Breast epithelium (tissue), 3 donors: ENCODE measurements at regions not wholly inside any gene's neighbourhood (a gene's known extent, or its start where the extent isn't known, plus 50 kb on each side); places are given as distances from the start of the nearest gene placed in this dataset.

ENCODE experiments used
- POLR2A ChIP-seq: fragments of 450-650 bp; IDR thresholded peaks from one replicate; pipeline ENCODE4 v1.6.1; 2016; ENCODE audit warnings: antibody characterized with exemption, mild to moderate bottlenecking, moderate library complexity
- POLR2AphosphoS5 ChIP-seq, 3 donors: sonication (generic); formaldehyde crosslinking; IDR thresholded peaks; one replicate each; pipeline ENCODE4 v1.6.1; 2017; ENCODE audit warnings: antibody characterized with exemption in 3 of 3
- TF ChIP-seq, protein P1 (sequence below), 3 donors: fragments of 450-650 bp; IDR thresholded peaks; one replicate each; pipeline ENCODE4 v1.5.1; 2016 to 2017; ENCODE audit warnings: antibody characterized with exemption in 3 of 3, mild to moderate bottlenecking in 3 of 3, moderate library complexity in 3 of 3

DNA sequence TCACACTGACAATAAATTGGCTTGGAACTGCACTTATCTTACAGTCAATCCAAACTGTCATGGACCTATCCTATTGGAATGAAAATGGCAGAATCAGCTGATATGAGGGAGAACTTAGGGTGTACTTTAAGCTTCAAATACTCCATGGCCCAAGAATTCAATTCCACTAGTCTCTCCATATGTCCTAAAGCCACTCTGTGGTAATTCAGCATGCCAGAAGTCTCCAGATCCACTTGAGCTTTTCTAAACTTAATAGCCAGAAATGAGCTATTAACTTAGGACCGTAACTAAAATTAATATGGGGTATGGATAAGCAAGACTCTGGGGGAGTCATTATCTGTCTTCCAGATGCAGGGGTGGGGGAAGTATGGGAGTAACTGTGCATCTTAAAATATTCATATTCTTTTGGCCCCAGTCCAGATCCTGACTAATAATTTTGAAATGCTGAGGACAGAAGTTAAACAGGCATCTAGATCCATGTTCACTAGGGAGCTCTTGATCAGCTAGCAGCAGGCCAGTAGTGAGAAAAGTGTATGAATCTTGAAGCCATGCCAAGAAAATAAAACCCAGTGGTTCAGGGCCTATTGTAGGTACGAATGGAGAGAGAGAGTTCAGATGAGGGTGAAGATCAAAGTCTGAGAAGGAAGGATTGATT, 167.6 kb downstream of the DKK2 start:
- TF ChIP-seq, protein P1, sequence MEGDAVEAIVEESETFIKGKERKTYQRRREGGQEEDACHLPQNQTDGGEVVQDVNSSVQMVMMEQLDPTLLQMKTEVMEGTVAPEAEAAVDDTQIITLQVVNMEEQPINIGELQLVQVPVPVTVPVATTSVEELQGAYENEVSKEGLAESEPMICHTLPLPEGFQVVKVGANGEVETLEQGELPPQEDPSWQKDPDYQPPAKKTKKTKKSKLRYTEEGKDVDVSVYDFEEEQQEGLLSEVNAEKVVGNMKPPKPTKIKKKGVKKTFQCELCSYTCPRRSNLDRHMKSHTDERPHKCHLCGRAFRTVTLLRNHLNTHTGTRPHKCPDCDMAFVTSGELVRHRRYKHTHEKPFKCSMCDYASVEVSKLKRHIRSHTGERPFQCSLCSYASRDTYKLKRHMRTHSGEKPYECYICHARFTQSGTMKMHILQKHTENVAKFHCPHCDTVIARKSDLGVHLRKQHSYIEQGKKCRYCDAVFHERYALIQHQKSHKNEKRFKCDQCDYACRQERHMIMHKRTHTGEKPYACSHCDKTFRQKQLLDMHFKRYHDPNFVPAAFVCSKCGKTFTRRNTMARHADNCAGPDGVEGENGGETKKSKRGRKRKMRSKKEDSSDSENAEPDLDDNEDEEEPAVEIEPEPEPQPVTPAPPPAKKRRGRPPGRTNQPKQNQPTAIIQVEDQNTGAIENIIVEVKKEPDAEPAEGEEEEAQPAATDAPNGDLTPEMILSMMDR (IDR thresholded peaks at IDR 0.05): no peak
- TF ChIP-seq POLR2A: no peak
- TF ChIP-seq POLR2AphosphoS5 (IDR thresholded peaks at IDR 0.05): no peak
